GM18511 (cell line): ENCODE measurements at regions not wholly inside any gene's neighbourhood (a gene's known extent, or its start where the extent isn't known, plus 50 kb on each side); places are given as distances from the start of the nearest gene placed in this dataset.

Experiments
- ATAC-seq: cut with Tn5 transposase; IDR thresholded peaks from one replicate; pipeline ENCODE4 v1.9.1; 2021; ENCODE audit warnings: mild to moderate bottlenecking, moderate library complexity; ENCODE audit not compliant: unreplicated experiment

DNA sequence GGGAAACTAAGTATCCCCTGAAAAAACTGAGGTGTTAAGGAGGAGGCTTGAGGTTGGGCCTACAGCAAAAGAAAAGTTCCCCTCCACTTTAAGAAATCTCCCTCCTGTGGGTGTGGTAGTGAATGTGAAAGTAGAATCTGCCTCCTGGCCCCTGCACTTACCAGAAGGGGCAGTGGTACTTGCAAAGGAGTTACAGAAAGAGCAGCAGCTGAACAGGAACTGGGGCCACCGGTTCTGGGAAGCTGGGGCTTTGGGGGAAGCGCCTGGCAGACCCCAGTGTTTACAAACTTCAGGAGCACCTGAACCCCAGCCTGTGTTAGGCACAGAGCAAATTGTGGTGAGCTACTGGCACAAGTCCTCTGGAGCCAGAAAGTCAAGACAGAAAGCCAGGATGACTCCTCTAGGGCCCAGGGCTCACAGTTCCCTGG, 250.2 kb upstream of the FGGY start:
- ATAC-seq = peak; percentile 96

DNA sequence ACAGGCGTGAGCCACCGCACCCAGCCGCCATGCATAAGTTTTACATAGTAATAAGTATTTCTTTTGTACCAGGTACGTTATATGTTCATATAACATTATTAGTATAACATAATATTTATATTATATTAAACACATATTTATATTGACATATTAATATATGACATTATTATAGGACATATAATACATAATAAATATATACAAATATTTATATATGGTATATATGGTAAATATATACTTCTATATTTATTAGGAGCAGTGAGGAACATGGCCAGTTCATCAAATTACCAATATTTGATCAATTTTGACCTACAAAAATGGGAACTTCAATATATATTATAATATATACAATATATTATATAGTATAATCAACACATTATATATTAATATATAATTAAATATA, 245.9 kb upstream of the FGGY start:
- ATAC-seq = no peak

DNA sequence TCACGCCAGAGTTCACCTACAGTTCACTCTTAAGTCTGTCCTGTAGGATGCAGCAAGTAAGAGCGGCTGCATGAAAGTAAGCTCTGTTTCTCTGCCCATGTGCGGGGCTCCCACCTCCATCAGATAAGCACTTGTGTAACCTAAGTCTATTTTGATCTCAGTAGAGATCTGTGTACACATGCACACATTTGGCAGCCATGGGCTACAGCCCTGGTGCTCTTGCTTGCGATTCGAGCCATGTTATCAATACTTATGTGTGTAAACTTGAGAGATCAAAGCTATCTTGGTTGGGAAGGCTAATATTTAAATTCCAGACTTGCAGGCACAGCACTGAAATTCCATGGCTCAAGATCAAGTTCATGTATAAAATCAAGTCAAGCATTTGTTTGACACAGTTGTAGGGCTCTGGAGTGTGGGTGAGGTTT, 244.7 kb upstream of the FGGY start:
- no peak for ATAC-seq

DNA sequence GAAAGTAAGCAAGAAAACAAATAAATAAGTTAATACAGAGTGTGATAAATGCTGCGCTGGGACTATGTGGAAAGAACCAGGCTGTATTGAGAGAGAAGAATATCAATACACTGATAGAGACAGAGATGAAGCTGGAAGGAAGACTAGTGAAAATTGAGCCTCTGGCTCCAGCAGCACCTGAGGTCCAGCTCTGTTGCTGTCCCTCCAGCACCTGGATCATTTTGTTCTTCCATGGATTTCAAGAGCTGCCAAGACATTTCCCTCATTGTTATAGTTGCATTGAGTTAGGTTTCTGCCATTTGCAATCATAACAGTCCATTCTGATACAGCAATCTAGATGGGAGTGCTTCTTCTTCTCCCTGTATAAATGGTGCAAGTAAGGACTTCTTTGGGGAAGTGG, 242.7 kb upstream of the FGGY start:
- no peak for ATAC-seq

DNA sequence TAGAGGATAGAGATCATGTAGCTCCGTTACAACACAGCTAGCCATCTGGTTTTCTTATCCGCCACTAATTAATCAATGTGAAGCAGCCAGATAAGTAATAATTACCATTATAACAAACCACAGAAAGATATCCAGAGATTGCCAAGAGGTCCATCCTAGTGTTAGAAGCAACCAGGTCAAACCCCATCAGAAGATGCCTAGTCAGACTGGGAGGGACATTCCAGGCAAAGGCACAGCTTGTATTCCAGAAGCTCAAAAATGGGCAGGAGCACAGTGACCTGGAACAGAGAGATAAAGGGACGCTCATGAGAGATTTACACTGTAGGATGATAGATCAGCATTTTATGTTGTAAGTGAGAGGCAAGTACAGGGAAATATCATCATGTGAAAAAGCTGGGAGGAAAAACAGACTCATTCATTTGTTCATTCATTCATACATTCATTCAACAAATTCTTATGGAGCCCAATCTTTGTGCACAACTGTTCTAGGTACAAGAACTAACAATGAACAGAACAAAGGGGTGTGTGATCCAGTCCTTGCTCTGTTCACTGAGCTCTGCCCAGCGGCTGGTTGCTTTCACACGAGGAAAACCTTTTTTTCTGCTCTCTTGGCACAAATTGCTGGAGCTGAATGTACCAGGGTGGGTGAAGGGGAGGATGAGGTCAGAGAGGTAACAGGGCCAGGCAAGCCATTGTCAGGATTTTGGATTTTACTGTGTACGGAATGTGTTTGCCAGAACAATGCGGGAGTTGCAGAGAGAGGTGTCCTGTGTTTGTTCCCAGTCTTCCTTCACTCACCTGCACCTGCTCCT, 240.8 kb upstream of the FGGY start:
- ATAC-seq = no peak

DNA sequence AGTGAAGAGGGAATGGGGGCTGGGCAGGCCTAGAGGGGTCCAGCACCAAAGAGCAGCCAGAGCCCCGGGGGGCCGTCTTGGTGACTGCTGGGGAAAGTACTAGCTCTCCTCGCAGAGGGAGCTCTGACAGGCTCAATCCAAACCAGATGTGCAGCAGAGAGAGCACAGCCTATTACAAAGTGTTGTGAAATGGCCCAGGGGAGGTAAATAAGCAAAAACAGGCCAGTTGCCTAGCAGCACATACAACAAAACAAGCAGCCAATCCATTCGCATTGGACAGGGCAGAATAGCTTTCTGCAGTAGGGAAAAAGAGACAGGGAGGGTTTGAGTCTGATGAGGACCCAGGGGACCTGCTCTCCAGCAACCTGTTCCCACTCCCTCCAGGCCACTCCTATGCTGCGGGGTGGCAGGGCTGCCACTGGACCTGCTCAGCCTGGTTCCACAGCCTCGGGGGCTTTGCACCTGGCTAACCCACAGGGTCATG, 239.6 kb upstream of the FGGY start:
- no peak for ATAC-seq

DNA sequence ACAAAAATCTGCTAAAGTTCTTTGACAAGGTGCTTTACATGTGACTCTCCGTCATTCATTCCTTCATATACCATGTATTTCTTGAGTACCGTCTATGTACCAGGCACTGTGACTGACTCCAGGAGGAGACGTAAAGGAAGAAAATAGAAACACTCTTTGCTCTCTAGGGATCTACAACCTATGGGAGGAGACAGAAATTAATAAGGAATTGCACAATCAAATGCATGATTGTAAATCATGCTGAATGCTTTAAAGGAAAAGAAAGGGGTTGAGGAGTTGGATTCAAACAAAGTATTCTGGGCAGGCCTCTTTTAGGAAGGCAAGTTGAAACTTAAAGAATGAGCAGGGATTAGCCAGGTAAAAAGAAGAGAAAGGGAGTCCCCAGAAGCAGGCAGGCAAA, 239.1 kb upstream of the FGGY start:
- no peak for ATAC-seq

DNA sequence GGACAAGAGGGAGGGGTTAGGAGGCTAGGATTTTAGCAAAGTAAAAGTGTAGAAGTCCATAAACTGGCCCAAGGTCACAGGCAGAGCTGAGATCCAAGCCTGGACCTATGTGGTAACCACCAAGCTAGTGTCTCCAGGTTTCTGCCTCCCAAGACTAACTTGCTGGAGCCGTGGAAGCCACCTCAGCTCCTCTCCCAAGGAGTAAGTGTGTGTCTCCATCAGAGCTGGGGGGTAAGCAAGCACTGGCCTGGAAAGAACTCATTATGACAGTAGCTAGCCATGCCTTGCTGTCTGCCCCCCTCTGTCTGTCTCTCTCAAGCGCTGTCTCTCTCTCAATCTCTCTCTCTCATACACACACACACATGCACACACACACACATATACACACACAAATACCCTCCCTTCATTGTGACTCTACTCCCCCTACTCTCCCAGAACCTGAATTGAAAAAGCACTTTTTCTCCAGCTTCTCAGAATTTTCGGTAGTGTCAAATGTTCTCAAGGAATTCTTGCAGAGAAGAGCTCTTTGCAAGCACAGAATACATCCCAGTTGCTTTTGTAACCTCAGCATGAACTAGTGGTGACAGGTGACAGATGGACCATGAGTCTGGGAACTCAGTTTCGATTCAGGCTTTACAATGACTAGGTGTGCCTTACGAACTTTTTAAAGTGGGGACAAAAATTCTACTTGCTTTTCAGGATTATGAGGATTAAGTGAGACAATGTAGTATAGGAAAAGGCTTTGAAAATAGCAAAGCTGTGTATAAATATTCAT, 238.0 kb upstream of the FGGY start:
- no peak for ATAC-seq

DNA sequence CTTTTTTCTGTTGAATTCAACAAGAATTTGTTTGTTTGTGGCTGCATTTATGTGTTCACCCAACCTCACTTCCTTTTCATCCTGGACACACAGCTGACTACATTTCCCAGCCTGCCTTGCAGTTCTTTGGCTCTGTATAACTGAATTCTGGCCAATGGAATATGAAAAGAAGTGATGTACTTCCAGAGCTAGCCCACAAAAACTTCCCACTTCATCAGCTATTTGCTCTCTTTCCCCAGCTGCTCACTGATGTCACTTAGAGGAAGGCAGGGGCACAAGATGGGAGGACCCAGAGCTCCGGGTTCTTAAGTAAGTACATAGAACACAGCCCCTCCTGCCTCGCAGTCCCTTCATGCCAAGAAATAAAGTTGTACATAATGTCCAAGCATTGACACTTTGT, 235.0 kb upstream of the FGGY start:
- no peak for ATAC-seq

DNA sequence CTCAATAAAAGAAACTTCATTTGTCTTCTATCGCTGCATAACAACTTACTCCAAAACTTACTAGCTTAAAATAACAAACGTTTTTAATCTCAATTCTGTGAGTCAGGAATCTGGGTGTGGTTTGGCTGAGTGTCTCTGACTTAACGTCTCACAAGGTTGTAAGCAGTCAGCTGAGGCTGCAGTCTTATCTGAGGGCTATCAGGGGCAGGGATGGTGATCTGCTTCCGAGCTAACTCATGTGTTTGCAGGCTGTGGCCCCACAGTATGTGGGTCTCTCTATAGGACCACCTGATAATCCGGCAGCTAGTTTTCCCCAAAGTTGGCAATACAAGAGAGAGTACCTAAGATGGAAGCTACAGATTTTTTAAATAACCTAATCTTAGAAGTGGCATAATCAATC, 234.2 kb upstream of the FGGY start:
- no peak for ATAC-seq

DNA sequence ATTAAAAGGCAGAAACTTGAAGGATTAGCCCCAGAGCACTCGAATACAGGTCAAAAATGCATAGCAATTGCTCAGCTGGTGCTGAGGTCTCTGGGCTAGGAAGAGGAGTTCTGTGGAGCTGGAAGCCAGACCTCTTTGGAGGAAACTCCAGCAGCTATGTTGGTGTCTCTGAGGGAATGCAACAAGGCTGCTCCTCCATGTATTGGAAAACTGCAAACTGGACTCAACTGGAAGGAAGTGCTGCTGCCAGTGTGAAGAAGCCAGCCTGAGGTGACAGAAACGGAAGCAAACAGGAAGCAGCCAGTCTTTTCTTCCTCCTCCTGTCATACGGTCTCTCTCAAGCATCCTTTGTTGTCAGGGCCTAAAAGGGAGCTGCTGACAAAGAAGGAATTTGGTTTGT, 233.4 kb upstream of the FGGY start:
- ATAC-seq = no peak

DNA sequence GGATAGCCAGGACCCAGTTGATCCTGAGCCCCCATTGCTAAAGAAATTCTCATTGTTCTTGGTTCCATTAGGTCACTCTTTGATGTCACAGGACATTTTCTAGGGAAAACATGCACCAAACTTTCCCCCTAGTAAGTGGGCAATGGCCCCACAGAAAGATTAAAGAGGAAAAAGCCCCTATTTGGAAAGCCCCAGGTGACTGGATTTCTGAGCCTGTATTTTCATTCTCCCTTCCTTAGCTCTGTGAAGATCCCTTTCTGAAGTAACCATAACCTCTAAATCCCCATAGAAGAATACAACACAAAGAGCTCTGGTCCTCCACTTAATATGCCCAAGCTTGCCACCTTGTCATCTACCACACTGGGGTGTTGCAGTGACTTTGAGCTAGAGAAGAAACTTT, 232.3 kb upstream of the FGGY start:
- no peak for ATAC-seq

DNA sequence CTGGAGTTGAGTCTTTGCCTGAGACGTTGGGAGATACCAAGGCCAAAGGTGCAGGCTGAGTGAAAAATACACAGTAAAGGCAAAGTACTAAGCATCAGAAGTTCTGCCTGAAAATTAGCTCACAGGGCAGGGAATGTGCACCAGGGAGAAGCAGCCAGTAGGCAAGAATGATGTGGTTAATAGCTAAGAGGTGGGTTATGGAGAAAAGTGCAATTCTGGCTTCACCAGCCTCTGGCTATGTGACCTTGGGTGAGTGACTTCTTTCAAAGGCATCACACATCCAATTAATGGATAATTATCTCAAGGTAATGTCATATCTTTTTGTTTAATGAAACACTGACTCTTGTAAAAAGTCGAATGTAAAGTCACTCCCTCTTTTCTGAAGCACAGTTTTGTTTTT, 230.7 kb upstream of the FGGY start:
- ATAC-seq = no peak

DNA sequence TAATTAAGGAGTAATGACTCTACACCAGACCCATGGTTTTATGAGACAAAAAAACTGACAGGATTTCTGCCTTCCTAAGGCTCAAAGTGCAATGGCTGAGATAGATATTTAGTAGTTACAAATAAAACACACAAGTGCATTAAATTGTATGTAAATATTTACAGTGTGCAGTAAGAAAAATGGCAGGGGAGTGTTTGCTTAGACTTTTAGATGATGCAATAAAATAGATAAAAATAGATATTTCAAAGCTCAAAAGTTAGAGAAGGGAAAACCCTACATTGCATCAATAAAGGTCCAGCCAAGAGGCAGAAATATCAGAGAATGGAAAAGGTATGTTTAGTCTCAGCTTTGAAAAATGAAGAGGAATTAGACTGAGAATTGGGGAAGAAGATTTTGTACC, 226.3 kb upstream of the FGGY start:
- ATAC-seq = no peak

DNA sequence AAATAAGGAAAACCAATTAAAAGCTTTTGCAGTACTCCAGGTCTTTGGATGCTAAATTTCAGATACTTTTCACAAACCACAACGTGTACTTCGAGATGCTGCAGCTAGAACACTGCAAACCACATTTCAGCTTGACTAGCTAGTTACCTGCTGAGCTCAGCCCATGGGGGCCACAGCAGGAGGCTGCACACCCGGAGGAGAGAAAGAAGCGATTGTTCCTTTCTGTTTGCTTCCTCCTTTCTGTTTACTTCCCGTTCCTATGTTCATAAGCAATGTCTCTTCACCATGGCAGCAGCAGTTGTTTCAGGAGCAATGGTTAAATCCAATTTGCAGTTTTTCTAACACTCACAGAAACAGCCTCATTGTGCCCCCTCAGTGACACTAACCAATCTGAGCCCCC, 225.6 kb upstream of the FGGY start:
- peak; percentile 48 for ATAC-seq

DNA sequence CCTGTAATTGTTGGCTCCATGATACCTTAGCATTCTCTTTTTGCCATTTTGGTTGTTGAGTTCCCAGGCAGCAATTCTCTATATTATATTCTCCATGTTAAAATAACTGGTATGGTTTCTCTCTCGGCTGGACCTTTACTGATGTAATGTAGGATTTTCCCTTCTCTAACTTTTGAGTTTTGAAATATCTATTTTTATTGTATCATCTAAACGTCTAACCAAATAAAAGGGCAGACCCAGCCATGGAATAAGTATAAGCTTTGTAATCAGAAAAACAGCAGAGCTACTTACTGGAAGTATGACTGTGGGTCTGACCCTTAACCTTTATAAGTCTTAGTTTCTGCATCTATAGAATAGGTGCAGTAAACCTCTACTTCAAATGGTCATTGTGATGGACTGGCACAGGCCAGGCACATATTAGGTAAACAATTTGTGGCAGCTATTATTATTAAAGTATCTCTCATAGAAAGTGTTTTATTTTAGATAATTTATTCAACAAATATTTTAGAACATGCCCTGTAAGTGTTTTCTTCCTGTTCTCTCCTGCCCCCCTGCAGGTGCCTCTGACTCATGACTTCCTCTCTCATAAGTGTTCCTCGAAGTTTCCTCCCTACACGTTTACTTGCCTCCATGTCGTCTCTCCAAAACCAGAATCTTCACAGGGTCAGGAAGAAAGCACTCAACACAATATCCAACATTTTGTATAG, 224.9 kb upstream of the FGGY start:
- ATAC-seq = no peak

DNA sequence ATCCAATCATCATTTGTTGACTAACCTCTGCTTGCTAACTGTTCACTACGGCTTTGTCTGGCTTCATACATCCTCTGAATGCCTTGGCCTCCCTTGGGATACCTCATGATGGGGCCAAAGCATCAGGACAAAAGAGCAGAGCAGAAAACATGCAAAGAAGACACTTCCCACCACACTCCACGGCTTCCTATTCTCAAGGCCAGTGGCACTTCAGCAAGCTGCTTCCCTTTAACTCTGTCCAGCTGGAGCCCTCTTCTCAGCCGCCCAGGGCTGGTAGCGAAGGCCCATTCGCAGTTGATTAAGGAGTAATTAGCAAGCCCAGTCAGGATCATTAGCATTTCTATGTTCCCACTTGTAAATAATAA, 224.3 kb upstream of the FGGY start:
- no peak for ATAC-seq

DNA sequence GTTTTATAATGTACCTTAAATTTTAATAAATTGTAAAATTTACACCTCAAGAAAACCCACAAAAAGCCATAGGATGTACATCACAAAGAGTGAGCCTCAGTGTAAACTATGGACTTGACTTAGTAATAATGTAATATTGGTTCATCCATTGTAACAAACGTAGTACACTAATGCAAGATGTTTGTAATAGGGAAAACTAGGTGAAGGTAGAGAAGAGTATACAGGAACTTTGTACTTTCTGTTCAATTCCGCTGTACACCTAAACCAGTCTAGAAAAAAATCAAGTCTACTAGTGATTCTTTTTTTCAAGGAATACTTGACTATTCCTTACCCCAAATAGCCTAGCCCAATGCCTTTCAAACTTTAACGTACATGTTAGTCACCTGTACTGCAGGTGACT, 222.3 kb upstream of the FGGY start:
- no peak for ATAC-seq

DNA sequence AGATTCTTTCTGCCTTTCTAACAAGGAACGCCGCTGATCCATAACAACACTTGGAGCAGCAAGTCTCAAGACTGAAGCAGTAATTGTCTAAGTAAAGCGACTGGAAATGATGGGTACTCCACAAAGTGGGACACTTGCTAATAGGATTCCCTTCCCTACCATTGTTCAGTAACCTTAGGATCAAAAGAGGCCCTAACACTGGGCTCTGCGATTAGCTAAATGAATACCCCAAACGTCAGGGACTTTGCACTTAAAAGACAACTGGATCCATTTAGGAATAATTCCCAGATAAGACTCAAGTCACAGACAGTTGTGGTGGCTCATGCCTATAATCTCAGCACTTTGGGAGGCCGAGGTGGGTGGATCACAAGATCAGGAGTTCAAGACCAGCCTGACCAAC, 221.9 kb upstream of the FGGY start:
- no peak for ATAC-seq

DNA sequence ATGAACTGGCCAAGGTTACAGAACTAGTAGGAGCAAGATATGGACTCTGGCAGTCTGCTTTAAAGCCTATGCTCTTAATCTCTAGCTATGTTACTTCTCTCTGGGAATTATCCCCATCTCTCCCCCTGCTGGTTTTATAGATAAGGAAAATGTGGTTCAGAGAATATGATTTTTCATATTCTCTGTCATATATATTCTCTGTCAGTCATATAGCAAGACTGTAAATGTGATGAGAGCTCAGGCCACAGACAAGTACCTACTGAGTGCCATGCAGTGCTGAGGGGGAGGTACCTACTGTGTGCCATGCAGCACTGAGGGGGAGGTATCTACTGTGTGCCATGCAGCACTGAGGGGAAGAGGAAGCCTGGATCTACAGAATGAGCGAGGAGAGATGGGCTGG, 220.3 kb upstream of the FGGY start:
- ATAC-seq = no peak

DNA sequence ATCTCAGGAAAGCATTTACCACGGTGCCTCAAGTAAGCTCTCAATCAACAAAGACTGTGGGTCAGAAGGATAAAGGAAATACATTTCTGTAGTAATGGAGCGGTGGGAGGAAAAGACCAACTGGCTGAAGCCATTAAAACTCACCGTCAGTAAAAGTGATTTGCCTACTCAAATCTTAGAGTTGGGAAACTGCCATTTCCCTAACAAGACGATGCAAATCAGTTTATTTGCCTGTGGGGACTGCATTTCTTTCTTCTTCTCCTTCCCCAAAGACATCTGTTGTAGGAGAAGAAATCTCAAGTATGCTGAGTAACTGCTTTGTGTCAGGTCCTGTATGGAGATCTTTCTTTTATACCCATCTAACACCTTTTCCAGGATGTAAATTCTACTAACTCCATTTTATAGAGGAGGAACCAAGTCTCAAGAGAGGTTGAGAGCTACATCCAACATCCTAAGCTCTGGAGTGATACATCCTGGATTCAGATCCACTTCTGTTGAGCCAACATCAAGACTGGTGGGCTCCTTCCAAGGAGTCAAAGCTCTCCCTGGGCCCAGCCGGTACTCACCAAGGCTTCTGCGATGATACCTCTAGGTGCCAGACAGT, 219.3 kb upstream of the FGGY start:
- ATAC-seq = no peak
